NCI-H2107 treated with DMSO at 0.1 percent for 48 hours (cell line): ENCODE measurements at regions not wholly inside any gene's neighbourhood (a gene's known extent, or its start where the extent isn't known, plus 50 kb on each side); places are given as distances from the start of the nearest gene placed in this dataset.

Experiments used
- DNase-seq: peaks from one replicate; lab custom pipeline; 2025; ENCODE audit not compliant: unreplicated experiment; lab: John Stamatoyannopoulos, UW

DNA sequence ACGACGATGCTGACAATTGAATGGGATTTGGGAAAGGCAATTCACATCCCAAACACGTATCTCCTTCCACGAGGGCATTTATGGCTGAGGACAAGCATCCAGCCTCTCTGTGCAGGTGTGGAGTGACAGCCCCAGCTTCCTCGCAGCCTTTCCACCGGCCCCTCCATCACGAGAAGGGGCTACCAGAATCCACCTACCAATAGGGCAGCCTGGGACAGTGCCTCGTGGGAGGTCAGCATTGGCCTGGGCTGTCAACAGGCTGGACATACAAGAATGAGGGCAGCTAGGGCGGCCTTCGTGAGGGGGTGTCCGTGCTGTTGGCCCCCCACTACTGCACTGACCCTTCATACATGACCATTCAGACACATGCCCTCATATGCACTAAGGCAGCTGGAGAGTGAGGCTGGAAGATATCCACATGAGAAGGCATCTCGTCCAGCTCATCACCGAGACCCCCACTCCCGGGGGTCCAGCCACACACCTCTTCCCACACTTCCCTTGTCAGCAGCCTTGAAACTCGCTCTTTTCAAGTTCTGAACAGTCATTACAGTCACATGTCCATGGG lies 81.0 kb upstream of the ADRA2C start:
- no peak for DNase-seq

GRCh38 chr4:3684546-3684945 lies 81.6 kb upstream of the ADRA2C start:
- no peak for DNase-seq

- no peak for DNase-seq
Observed at GRCh38 chr4:3683744-3684421, 82.3 kb upstream of the ADRA2C start.

DNA sequence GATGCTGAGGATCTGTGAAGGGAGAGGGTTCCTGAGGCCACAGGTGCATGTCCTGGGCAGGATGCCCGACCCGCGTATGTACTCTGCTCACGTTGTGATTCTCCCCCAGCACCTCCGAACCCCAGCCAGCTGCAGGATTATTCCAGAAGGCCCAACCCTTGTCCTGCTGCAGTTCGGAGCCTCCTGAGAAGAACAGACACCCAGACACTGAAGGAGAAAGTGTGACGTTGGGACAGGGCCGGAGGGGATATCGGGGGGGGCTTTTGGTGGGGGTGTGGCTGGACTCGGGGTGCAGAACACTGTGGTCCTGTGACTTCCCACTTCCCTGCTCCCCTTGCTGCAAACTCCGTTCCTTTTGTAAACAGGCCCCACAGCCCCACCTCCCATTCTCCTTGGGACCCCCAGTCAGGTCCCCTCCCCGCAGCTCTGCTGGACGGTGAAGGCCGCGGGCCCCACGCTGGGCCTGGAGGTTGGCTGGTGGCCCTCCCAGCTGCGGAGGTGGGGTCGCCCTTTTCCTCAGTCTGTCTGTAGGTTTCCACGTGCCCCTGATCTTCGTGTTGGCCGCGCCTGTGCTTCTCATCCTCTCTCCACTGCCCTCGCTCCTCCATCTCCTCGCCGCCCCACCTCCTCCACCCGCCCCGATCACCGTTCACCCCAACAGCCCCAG lies 83.0 kb upstream of the ADRA2C start:
- DNase-seq: no peak

GRCh38 chr4:3682236-3683076 lies 83.7 kb upstream of the ADRA2C start:
- no peak for DNase-seq

DNA sequence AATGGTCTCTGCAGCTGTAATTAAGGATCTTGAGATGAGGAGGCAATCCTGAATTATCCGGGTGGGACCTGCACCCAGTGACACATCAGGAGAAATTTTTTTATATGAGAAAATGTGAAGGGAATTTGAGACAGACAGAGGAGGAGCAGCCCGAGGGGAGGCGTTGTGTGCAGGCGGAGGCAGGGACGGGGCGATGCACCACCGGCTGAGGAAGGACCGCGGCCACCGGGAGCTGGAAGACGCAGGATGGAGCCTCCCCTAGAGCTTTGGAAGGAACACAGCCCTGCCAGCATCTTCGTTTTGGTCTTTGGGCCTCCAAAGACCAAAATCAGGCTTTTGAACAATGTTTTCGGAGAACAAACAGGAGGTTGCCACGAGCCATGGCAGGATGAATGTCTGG lies 85.0 kb upstream of the ADRA2C start:
- DNase-seq: no peak

DNA sequence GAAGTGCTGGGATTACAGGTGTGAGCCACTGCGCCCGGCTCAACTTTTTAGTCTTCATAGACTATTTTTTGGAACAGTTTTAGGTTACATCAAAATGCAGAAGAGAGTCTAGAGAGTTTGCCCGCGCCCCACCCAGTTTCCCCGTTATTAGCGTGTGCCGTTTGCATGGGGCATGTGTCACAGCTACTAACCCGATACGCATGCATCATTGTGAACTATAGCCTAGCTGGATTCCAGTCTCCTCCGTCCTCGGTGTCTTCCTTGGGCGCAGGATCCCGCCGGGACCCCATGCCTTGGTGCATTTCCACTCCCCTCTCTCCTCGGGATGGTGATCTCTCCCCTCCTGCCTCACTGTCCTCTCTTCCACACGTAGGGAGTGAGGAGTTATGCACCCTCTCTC lies 85.5 kb upstream of the ADRA2C start:
- DNase-seq: no peak

DNA sequence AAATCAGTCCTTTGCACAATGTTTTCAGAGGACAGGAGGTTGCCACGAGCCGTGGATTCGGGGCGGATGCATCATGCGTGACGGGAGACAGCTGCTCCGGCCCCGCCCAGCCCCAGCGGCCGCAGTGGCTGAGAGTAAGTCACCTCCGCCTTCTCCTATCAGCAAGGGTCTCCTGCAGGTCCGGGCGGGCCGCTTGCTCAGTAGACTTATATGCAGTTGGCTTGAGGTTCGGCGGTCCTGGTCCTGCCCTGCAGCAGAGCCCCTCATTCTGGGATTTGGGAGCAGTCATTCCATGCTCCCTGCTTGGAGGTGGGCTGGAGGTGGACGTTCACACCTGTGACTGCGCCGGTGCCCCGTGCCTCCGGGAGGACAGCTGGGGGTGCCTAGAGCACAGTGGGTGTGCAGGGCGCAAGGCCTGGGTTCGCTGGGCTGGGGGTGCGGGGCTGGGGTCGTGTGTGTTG lies 86.3 kb upstream of the ADRA2C start:
- DNase-seq: no peak

GRCh38 chr4:3679071-3679825 lies 86.9 kb upstream of the ADRA2C start:
- no peak for DNase-seq

GRCh38 chr4:3677748-3678070 lies 88.5 kb upstream of the ADRA2C start:
- no peak for DNase-seq

DNA sequence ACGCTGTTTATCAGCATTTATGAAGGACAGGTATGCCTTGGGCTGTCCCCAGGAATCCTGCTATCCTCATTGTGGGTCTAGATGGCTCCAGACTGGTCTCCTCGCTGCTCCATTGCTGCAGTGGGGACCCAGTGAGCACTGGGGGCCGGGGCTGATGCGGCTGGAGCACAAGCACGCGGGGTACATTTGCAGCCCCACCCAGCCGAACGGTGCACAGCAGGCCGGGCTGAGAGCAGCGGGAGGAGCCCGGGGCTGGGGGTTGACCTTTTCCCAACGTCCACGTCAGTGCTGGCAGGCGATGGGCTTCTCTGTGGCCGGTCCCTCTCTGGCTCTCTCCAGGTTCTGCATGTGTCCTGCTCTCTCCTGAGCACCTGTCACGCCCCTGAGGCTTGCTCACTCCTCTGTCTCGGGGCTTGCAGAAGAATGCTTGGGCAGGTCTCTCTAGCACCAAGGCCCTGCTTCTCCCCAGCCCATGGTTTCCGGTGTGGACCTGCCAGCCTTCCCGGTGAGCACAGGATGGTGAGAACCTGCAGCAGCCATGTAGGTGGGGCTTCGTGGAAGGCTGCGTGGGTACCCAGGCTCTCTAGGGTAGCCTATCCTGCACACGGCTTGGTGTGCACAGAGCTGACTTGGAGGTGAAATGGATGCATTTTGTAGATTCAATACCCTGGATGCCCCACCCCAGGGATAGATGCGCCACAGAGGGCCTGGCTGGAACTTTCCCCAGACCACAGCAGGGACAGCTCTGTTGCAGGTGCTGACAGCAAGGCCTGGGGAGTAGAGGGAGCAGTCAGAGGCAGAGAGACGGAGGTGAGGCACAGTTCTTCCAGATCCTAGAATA lies 89.1 kb upstream of the ADRA2C start:
- no peak for DNase-seq

DNA sequence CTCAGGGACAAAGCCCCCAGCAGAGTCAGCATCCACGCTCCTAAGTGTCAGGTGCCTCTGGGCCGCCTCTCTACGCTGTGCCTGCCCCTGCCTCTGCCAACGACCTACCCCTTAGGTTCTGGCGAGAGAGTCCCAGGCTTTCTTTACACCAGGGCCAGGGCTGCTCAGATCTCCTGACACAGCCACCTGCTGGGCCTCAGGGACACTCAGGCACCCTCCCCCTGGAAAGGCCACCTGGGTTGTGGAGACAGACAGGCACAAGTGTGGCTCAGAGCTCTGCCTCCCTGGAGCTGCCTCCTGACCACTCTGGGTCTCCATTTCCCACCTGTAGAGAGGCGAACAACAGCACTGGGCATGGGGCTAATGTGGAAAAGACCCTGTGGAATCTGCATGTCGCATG lies 90.0 kb upstream of the ADRA2C start:
- DNase-seq: peak; percentile 13

DNA sequence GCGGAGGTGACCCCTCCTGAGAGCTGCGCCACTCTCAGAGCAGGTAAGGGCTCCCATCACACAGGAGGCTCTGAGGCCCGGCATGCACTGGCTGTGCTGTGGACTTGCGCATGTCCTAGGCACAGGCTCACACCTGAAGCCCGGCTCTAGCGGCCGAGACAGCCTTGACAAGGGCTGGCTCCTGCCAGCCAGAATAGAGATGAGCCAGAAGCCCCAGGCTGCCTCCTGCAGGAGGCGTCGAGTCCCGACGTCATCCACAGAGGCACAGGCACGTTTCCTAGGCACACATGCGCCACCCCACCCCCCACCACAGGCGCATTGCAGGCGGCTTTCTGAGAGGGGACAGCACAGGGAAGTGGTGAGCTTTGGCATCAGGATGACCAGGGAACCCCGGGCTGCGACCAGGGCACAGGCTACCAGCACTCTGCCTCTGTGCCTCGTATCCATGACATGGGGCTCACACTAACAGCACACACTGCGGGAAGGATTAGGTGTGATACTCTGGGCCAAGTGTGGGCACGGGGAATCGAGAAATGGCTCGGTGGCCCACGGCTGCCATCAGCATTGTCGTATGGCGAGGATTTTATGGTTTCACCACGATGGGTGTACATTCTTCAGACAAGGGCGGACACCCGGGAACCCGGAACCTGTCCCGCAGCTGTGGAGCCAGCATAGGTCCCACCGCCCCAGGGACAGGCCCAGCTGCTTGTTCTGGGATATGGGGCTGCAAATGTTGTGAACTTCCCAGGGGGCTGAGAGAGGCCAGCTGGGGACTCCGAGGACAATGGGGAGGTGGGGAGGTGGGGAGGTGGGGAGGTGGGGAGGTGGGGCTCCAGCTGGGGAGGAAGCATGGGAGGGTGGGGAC lies 90.7 kb upstream of the ADRA2C start:
- DNase-seq: no peak

GRCh38 chr4:3674479-3674851 lies 91.7 kb upstream of the ADRA2C start:
- DNase-seq: no peak

- no peak for DNase-seq
Observed at GRCh38 chr4:3673716-3674478, 92.3 kb upstream of the ADRA2C start.

GRCh38 chr4:3673176-3673575 lies 93.0 kb upstream of the ADRA2C start:
- no peak for DNase-seq

DNA sequence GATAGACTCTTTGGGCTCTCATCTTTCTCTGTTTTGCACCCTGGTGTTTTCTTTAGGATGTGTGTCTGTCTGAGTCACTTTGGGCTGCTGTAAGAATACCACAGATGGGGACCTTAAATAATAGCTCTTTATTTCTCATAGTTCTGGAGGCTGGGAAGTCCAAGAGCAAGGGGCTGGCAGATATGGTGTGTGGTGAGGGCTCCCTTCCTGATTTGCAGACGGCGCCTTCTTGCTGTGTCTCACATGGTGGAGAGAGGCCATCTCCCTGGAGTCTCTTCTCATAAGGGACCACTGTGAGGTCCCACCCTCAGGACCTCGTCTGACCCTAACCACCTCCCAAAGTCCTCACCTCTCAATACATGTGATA lies 93.7 kb upstream of the ADRA2C start:
- DNase-seq: no peak

DNA sequence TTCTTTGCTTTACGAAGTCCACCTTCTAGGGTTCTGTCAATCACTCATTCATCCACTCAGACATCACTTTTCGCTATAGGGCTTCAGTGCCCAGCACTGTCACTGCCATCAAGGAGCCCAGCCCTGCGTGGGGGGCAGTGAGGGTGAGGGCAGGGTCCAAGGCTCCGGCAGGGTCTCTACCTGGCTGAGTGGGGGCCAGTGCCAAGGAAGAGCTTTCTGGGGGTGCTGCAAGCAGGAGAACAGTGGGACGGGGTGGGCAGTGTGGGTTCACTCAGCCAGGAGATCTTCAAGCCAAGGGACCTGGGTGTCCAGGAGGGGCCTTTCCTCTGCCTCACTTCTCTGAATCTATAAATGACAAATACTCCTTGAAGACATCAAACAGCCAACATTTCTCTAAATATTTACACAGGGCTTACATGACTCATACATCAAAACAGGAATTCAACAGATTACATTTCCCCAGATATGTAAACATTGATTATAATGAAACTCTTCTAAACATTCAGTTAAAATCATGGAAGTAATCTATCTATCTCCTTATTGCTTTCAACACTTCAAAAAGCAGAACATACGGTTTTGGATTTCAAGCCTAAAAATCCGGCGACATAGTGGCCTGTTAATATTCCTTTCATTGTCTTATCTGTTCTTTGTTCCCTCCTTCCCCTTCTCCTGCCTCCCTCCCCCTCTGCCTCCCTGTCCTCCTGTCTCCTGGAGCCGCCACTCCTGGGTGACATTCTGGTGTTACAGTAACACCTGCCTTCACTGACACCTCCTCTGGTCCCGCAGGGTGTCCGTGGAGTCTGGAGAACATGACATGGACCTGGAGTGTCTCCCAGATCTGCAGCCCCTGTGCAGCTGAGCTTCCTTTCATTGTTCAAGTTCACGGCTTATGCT lies 94.4 kb upstream of the ADRA2C start:
- DNase-seq: no peak
